Activated CD8-positive, alpha-beta memory T cell treated with anti-CD3 and anti-CD28 coated beads, Interleukin-2, amount 10 ng/mL, durations not matched to agents 7 days and 5 days (primary cell): ENCODE measurements at regions not wholly inside any gene's neighbourhood (a gene's known extent, or its start where the extent isn't known, plus 50 kb on each side); places are given as distances from the start of the nearest gene placed in this dataset.
"Not testable (repeated sequence)": the region's sequence is repeated elsewhere in the genome, so short reads cannot be mapped to it uniquely, and the experiment has no call there.

Experiments
- ATAC-seq: fragments of 150-1000 bp; cut with Tn5 transposase; one replicate; pipeline ENCODE4 v1.10.0; 2021; ENCODE audit warnings: moderate library complexity
- CTCF ChIA-PET: fragments of 350-600 bp; sonication (Branson Sonifier 250); formaldehyde crosslinking; loops from one replicate; lab custom pipeline; 2021; ENCODE audit warnings: antibody characterized with exemption; lab: Charles Lee
- DNase-seq: peaks from one replicate; pipeline ENCODE4 v3.0.0-alpha.2; 2020
- H3K27ac Mint-ChIP-seq: one replicate; pipeline ENCODE4 v1.8.0; 2021; ENCODE audit warnings: mild to moderate bottlenecking, mixed read lengths
- H3K27me3 Mint-ChIP-seq: one replicate; pipeline ENCODE4 v1.8.0; 2021; ENCODE audit warnings: mixed read lengths
- H3K36me3 Mint-ChIP-seq: one replicate; pipeline ENCODE4 v1.8.0; 2021; ENCODE audit warnings: mild to moderate bottlenecking, mixed read lengths
- H3K4me1 Mint-ChIP-seq: one replicate; pipeline ENCODE4 v1.8.0; 2021; ENCODE audit warnings: mixed read lengths
- H3K4me3 Mint-ChIP-seq: one replicate; pipeline ENCODE4 v1.8.0; 2021; ENCODE audit warnings: mild to moderate bottlenecking, moderate library complexity, mixed read lengths
- H3K9me3 Mint-ChIP-seq: one replicate; pipeline ENCODE4 v1.8.0; 2022; ENCODE audit warnings: low read depth, mixed read lengths

DNA sequence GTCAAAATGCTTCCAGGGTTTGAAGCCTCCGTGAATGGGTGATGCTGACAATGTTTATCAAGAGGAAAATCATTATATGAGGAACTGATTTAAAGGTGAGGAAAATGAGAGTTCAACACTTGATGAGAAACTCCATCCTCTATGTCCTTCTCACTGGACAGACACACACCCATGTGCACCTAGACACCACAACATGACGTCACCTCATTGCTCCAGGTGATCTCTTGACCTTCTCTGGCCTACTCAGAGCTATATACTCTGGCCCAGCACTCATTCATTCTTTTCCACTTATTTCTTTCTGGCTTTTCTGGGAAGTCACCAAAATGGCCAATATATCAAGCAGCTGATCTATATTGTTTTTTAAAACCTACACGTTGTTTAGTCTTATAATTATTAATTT is 778.7 kb upstream of the PCDH20 start:
- no peaks in the 10 kb centered on the region for H3K27me3 Mint-ChIP-seq
- H3K4me1 Mint-ChIP-seq = no peaks in the 10 kb centered on the region
- no peak overlapping the region for H3K27ac Mint-ChIP-seq
- H3K9me3 Mint-ChIP-seq = peaks cover 14% of the 10 kb centered on the region
- ATAC-seq = no peak
- no peaks in the 10 kb centered on the region for H3K36me3 Mint-ChIP-seq
- CTCF ChIA-PET = no interaction called here
- H3K4me3 Mint-ChIP-seq = no peak overlapping the region
- DNase-seq = no peak

GRCh38 chr13:62193919-62194318 is 778.3 kb upstream of the PCDH20 start:
- DNase-seq (no peak), ATAC-seq (no peak)
- Mint-ChIP-seq H3K27ac (no peak overlapping the region), H3K27me3 (no peaks in the 10 kb centered on the region), H3K36me3 (no peaks in the 10 kb centered on the region), H3K9me3 (peaks cover 14% of the 10 kb centered on the region), H3K4me1 (no peaks in the 10 kb centered on the region), H3K4me3 (no peak overlapping the region)
- CTCF ChIA-PET = no interaction called here

DNA sequence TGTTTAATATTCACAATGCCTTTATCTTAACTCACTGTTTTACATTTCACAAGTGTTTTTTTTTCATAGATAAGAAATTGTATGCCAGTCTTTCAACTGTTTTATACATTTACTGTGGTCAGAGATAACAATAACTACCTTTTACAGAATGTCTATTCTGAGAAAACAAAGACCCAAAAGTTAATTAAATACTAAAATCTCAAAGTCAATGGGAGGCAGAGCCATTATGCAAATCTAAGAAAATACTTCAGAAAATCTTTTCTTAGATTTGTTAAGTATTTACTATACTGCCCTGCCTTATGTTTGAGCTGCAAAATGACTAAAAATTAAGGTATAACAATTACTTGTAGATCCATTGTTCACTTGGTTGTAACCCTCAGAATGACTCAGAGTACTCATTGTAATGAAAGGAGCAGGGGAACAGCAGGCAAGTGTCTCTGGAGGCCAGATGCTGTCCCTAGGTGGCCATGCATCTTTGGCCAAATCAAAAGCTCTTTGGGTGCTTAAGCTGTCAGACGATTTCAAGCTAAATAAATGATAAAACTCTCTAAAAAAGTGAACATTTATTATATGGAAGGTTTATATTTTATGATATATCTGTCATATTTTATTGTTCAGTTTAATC is 770.1 kb upstream of the PCDH20 start:
- no peak for DNase-seq
- Mint-ChIP-seq H3K27me3 (no peaks in the 10 kb centered on the region), H3K36me3 (no peaks in the 10 kb centered on the region), H3K4me1 (no peaks in the 10 kb centered on the region), H3K9me3 (peaks cover 3% of the 10 kb centered on the region), H3K4me3 (no peak overlapping the region), H3K27ac (no peak overlapping the region)
- CTCF ChIA-PET = no interaction called here
- no peak for ATAC-seq

DNA sequence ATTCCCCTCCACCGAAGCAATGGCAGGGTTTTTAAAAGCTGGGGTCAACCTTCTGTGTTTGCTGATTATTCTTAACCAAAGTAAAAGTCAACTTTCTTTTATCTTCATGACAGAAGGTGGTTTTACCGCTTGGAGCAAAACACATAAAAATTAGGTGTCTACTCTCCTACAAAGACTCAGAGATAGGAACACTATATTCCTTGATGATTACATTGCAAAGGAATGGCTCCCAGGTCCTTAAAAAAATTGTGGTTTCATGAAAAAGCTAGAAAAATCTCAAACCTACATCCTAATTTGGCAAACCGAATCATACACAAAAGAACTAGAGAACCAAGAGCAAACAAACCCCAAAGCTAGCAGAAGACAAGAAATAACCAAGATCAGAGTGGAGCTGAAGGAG is 760.4 kb upstream of the PCDH20 start:
- Mint-ChIP-seq H3K27ac (no peak overlapping the region), H3K27me3 (no peaks in the 10 kb centered on the region), H3K4me1 (no peaks in the 10 kb centered on the region), H3K9me3 (peaks cover 7% of the 10 kb centered on the region), H3K4me3 (no peak overlapping the region), H3K36me3 (no peaks in the 10 kb centered on the region)
- DNase-seq = no peak
- CTCF ChIA-PET = no interaction called here
- no peak for ATAC-seq

- ATAC-seq = no peak
- no peak for DNase-seq
- Mint-ChIP-seq H3K4me3 (no peak overlapping the region), H3K36me3 (no peaks in the 10 kb centered on the region), H3K27ac (no peak overlapping the region), H3K9me3 (peaks cover 13% of the 10 kb centered on the region), H3K27me3 (no peaks in the 10 kb centered on the region), H3K4me1 (no peaks in the 10 kb centered on the region)
- CTCF ChIA-PET = no interaction called here
Observed at GRCh38 chr13:62173958-62174357, 758.3 kb upstream of the PCDH20 start.

DNA sequence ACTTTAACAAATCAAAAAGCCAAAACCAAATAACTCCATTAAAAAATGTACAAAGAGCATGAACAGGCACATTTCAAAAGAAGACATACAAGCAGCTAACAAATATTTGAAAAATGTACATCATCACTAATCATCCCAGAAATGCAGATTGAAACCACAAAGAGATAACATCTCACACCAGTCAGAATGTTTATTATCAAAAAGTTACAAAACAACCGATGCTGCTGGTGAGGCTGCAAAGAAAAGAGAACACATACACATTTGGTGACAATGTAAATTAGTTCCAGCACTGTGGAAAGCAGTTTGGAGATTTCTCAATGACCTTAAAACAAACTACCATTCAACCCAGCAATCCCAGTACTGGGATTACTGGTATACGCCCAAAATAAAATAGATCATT is 756.0 kb upstream of the PCDH20 start:
- no peak for DNase-seq
- Mint-ChIP-seq H3K27me3 (no peaks in the 10 kb centered on the region), H3K36me3 (no peaks in the 10 kb centered on the region), H3K9me3 (peaks cover 10% of the 10 kb centered on the region), H3K27ac (no peak overlapping the region), H3K4me1 (no peaks in the 10 kb centered on the region), H3K4me3 (no peak overlapping the region)
- CTCF ChIA-PET = no interaction called here
- no peak for ATAC-seq

DNA sequence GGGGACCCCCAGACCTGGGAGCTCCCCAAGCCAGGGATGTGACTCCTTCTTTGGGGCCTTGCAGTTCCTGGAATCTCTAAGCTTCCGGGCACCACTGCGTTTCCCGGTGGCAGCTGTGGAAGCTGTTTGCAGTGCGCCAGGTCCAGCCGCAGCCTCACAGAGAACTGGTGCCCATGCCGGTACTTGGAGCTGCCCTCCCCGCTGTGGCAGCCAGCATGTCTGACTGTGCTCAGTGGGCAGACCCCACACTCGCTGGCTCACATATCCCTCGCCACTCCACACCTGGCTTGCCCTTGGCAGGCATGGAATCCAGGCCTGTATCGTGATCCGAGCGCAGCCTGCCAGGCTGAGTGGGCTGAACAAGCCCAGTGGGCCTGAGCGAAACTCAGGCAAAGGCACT is 753.2 kb upstream of the PCDH20 start:
- Mint-ChIP-seq H3K36me3 (no peaks in the 10 kb centered on the region), H3K4me1 (no peaks in the 10 kb centered on the region), H3K4me3 (no peak overlapping the region), H3K27me3 (no peaks in the 10 kb centered on the region), H3K9me3 (peaks cover 7% of the 10 kb centered on the region), H3K27ac (no peak overlapping the region)
- CTCF ChIA-PET = no interaction called here
- no peak for ATAC-seq
- DNase-seq = no peak

DNA sequence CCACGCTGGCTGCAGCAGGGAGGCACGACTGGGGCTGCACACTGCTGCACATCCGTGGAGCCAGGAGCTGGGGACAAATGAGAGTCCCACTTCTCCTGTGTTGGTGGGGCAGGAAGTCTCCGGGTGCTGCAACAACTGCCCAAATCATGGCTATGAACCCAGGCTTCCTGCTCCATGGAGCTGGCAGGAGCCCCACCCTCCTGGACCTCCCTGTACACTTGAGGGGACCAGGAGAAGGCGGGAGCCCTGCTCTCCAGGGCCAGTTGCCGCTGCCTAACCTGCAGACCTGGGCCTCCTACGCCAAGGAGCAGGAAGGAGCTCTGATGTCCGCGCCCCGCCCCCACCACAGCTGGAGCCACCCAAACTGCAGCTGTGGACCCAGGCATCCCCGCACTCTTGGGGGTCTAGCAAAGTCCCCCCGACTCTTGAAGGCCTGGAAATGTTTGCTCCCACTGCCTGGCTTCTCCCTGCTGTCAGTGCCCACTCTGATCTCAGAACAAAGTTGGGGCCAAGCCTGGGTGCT is 752.1 kb upstream of the PCDH20 start:
- ATAC-seq (no peak), DNase-seq (no peak)
- Mint-ChIP-seq H3K9me3 (peaks cover 7% of the 10 kb centered on the region), H3K36me3 (no peaks in the 10 kb centered on the region), H3K27ac (no peak overlapping the region), H3K4me3 (no peak overlapping the region), H3K27me3 (no peaks in the 10 kb centered on the region), H3K4me1 (no peaks in the 10 kb centered on the region)
- CTCF ChIA-PET = no interaction called here

- H3K27ac Mint-ChIP-seq = no peak overlapping the region
- H3K27me3 Mint-ChIP-seq = no peaks in the 10 kb centered on the region
- ATAC-seq (no peak), DNase-seq (no peak)
- no peaks in the 10 kb centered on the region for H3K36me3 Mint-ChIP-seq
- CTCF ChIA-PET = no interaction called here
- no peak overlapping the region for H3K4me3 Mint-ChIP-seq
- H3K4me1 Mint-ChIP-seq = no peaks in the 10 kb centered on the region
- H3K9me3 Mint-ChIP-seq = peaks cover 2% of the 10 kb centered on the region
Observed at GRCh38 chr13:62162860-62163259, 747.2 kb upstream of the PCDH20 start.

GRCh38 chr13:62158520-62158919 is 742.9 kb upstream of the PCDH20 start:
- Mint-ChIP-seq H3K36me3 (no peaks in the 10 kb centered on the region), H3K4me3 (no peak overlapping the region), H3K27me3 (no peaks in the 10 kb centered on the region), H3K4me1 (no peaks in the 10 kb centered on the region), H3K9me3 (peaks cover 5% of the 10 kb centered on the region), H3K27ac (no peak overlapping the region)
- no peak for DNase-seq
- ATAC-seq = no peak
- CTCF ChIA-PET = no interaction called here

DNA sequence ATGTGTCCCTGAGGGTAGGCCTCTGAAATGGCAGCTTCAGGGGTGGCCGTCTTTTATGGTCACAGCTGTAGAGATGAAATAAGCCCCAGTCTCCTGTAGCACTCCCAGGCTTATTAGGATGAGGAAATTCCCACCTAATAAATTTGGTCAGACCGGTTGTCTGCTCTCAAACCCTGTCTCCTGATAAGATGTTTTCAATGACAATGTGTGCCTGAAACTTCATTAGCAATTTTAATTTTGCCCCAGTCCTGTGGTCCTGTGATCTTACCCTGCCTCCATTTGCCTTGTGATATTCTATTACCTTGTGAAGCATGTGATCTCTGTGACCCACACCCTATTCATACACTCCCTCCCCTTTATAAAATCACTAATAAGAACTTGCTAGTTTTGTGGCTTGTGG is 736.1 kb upstream of the PCDH20 start:
- H3K4me1 Mint-ChIP-seq, H3K27me3 Mint-ChIP-seq, DNase-seq, H3K27ac Mint-ChIP-seq, H3K36me3 Mint-ChIP-seq, ATAC-seq, CTCF ChIA-PET, H3K9me3 Mint-ChIP-seq, H3K4me3 Mint-ChIP-seq: not testable (repeated sequence)

GRCh38 chr13:62142048-62142447 is 726.4 kb upstream of the PCDH20 start:
- H3K36me3 Mint-ChIP-seq = no peaks in the 10 kb centered on the region
- no peak overlapping the region for H3K4me3 Mint-ChIP-seq
- DNase-seq = no peak
- no peak overlapping the region for H3K27ac Mint-ChIP-seq
- CTCF ChIA-PET = no interaction called here
- peaks cover 7% of the 10 kb centered on the region for H3K9me3 Mint-ChIP-seq
- no peak for ATAC-seq
- H3K4me1 Mint-ChIP-seq = no peaks in the 10 kb centered on the region
- H3K27me3 Mint-ChIP-seq = no peaks in the 10 kb centered on the region

DNA sequence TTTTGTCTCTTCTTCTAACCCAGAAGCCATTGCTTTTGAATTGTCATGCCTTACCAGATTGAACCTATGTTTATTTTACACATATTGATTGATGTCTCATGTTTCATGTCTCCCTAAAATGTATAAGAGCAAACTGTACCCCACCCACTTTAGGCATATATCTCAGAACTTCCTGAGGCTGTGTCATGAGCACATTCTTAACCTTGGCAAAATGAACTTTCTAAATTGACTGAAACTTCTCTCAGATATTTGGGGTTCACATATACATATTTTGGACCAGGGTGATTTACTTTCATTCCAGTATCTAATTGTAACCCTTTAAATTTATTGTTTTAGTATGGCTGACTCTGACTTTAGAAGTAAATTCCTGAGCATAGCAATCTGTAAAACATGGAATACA is 723.9 kb upstream of the PCDH20 start:
- Mint-ChIP-seq H3K27ac (no peak overlapping the region), H3K4me3 (no peak overlapping the region), H3K36me3 (no peaks in the 10 kb centered on the region), H3K9me3 (peaks cover 7% of the 10 kb centered on the region), H3K27me3 (no peaks in the 10 kb centered on the region), H3K4me1 (no peaks in the 10 kb centered on the region)
- no peak for ATAC-seq
- DNase-seq = no peak
- CTCF ChIA-PET = no interaction called here

DNA sequence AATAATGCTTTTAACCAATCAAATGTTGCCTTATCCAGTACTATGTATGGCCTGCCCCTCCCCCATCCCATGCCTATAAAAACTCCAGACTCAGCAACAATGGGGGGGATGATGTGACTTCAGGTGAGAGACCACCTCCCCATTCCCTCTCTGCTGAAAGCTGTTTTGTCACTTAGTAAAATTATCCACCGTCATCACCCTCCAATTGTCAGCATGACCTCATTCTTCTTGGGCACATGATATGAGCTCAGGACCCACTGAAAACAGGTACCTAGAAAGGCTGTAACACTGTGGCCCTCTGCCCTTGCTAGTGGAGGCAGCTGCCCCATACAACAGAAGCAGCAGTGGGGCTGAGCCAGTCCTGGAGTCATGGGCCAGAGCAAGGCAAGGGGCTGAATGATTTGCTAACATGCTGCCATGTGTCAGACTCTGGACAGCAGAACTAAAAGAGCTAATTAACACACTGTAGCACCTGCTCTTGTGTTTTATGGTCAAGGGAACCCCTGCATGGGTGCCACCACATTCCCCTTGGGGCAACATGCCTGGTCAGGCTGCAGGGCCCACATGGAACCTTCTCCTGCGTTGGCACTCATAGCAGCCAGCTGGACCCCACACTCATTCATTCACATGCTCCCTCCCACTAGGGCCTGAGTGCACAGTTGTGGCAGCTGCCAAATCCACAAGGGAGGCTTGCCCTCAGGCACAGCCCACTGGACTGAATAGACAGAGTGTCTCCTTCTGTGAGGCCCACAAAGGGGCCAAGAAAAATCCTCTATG is 722.2 kb upstream of the PCDH20 start:
- Mint-ChIP-seq H3K9me3 (peaks cover 9% of the 10 kb centered on the region), H3K36me3 (no peaks in the 10 kb centered on the region), H3K4me3 (no peak overlapping the region), H3K4me1 (no peaks in the 10 kb centered on the region), H3K27me3 (no peaks in the 10 kb centered on the region), H3K27ac (no peak overlapping the region)
- no peak for ATAC-seq
- CTCF ChIA-PET = interaction anchor here (0.5 kb wide), 1 partner anchor 1604 kb away, joined by 4 read pairs; no protein-coding TSS in a partner anchor
- no peak for DNase-seq
